Right ventricle myocardium superior (tissue), 1 donor: ENCODE measurements at regions not wholly inside any gene's neighbourhood (a gene's known extent, or its start where the extent isn't known, plus 50 kb on each side); places are given as distances from the start of the nearest gene placed in this dataset.
"Not testable (repeated sequence)": the region's sequence is repeated elsewhere in the genome, so short reads cannot be mapped to it uniquely, and the experiment has no call there.

ENCODE experiments used
- ATAC-seq: fragments of 200-7000 bp; cut with Tn5 transposase; one replicate; pipeline ENCODE4 v1.9.1; 2020; ENCODE audit warnings: mild to moderate bottlenecking; ENCODE audit not compliant: poor library complexity
- DNase-seq: peaks from one replicate; pipeline ENCODE4 v3.0.0-alpha.2; 2020
- intact Hi-C: fragments of 100-400 bp; cut with DNase I; formaldehyde crosslinking; loops from one replicate; pipeline ENCODE4 v1.11.2; 2022
- donor health status: DM: no; HTN: yes; CAD: no; lungs with severe emphysema.

DNA sequence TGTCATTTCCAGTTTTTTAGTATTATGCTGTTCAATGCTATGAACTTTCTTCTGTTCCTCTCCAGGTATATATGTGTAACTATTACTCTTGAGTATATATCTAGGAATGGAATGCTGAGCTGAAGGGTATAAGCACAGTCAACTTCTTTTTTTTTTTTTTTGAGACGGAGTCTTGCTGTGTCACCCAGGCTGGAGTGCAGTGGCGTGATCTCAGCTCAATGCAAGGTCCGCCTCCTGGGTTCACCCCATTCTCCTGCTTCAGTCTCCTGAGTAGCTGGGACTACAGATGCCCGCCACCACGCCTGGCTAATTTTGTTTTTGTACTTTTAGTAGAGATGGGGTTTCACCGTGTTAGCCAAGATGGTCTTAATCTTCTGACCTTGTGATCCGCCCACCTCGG is 110.5 kb downstream of the DACT1 start:
- ATAC-seq, result not testable (repeated sequence)

DNA sequence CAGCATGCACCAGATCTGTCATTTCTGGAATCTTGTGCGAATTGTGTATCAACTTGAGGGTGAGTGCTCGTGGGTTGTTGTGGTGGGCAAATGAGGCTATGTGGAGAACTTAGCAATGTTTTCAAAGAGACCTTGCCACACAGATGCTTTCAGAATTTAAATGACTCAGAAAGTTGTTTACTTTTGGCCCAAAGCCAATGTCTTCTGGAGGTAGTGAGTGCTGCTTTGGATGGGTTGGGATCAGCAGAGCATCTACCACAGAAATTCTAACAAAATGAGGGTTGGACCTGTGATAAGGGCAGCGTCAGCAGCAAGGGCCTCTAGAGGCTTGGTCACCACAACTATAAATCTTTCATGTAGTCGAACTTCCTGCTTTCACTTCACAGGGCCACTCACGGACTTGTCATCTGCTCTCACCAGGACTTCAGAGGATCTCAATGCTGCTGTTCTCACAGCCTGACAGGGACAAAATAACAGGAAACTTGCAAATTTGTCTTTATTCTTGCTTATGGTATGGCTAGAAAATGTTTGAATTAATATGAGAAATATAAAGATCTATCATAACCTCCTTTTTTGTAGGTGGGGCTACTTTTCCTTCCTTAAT is 111.4 kb downstream of the DACT1 start:
- no peak for DNase-seq
- peak; percentile 50 for ATAC-seq
- intact Hi-C loops, result no loop called here

More for the DNA sequence above, 110.5 kb downstream of the DACT1 start:
- intact Hi-C loops, DNase-seq: not testable (repeated sequence)

DNA sequence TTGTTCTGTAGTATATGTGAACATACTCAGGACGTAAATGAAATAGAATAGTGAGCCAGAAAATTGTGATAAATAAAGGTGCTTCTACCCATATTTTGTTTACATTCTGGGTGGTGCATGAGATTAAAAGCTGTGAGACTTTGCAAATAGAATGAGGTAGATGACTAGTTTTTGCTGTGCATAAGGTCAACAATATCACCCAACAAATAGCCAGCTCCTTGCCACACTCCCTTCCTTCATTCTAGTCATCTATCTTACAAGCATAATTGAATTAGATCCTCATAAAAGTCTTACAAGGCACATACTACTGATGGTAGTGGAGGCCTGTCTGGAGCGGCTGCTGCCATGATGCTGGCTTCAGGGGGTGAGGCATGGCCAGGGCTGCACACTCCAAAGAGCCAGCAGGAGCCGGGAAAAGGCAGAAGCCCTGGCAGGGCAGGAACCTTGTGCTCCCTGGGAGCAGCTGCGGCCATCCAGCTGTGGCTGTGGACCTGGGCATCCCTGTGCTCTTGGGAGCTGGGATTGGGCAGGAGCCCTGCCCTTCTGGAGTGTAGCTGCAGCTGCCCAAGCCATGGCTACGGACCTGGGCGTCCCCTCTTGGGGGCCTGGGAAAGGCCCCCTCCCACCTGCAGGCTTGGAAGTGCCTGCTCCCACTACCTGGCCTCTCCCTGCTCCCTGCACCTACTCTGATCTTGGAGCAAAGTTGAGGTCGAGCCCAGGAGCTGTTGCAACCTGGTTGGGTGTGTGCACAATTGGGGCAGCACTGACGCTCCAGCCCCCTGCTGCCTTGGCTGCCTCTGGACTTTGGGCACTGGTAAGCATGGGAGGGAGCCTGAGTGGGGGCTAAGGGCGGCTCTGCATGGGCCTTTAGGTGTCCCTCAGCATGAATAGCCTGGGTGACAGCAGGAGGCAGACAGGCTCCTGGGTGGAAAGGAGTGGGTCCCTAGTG is 112.8 kb downstream of the DACT1 start:
- intact Hi-C loops, result no loop called here
- ATAC-seq, result no peak
- DNase-seq, result no peak

DNA sequence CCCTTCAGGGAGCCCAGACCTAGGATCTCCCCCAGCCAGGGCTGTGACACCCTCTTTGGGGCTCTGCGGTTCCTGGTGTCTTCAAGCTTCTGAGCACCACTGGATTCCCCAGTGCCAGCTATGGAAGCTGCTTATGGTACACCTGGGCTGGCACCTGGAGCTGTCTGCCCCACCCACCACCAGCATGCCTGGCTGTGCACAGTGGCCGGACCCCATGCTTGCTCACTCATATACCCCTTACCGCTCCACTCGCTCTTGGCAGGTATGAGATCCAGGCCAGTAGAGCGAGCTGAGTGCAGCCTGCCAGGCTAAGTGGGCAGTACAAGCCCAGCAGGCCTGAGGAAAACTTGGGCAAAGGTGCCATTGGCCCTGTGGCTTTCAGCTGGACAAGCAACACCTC is 114.0 kb downstream of the DACT1 start:
- intact Hi-C loops, result no loop called here
- DNase-seq (no peak), ATAC-seq (no peak)

GRCh38 chr14:58752289-58752688 is 114.5 kb downstream of the DACT1 start:
- no peak for DNase-seq
- no peak for ATAC-seq
- intact Hi-C loops, result no loop called here

DNA sequence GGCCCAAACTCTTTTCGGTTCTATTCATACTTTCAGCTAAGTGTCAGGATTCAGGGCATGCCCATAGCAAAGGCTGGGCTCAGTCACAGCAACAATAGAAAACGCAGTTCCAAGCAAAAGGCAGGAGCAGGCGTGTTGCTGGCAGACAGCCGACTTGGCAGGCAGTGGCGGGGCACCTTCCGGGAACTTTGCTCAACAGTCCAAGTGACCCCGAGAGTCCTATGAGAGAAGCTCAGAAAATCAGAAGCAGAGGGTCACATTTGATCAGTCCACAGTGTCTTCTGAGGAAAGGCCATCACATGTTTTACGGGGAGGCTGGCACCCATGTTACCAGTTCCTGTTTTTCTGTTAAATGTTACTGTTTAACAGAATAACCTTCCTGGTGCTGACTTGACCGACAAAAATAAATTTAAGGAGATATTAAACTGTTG is 115.0 kb downstream of the DACT1 start:
- DNase-seq, result peak; percentile 88
- intact Hi-C loops, result no loop called here
- peak; percentile 77 for ATAC-seq

- DNase-seq (no peak), ATAC-seq (peak; percentile 47)
- intact Hi-C loops, result no loop called here
Measured at GRCh38 chr14:58755031-58755925, 117.5 kb downstream of the DACT1 start.

GRCh38 chr14:58760121-58760520 is 122.4 kb downstream of the DACT1 start:
- DNase-seq (no peak), ATAC-seq (no peak)
- intact Hi-C loops, result no loop called here

DNA sequence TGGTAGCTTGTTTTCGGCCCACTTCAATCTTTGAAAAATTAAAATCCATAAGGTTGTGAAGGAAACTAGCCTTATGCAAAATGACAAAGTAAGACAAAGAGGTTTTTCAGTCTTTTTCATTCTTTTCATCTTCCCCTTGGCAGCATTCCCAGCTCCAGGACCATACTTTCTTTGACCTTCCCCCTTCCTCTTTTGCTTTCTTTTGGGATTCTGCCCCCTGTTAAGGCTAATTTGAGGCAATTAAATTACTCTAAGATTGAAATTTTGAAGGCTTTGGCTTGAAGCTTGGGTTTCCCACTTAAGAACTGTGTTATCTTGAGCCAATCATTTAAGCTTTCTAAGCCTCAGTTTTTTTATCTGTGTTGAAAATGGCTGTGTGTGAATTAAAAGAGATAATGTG is 124.9 kb downstream of the DACT1 start:
- intact Hi-C loops, result no loop called here
- DNase-seq, result no peak
- ATAC-seq, result no peak

DNA sequence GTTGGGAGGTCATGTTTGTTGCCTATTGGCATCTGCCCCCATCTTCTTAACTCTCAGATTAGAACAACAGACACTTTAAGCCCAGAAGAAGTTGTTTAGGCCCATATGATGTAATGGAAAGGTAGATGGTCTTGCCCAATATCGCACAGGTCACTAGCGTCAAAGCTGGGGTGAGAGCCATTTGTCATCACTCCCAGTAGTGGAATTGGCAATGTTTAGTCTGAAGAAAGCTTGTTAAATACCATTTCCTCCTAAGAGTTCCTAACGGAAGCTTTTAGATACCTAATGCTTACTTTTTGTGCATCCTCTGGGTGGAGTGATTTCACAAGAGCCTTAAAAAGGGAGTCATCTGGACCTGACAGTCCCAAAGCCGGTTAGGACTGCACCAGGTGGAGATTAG is 125.4 kb downstream of the DACT1 start:
- DNase-seq (no peak), ATAC-seq (no peak)
- intact Hi-C loops, result no loop called here

DNA sequence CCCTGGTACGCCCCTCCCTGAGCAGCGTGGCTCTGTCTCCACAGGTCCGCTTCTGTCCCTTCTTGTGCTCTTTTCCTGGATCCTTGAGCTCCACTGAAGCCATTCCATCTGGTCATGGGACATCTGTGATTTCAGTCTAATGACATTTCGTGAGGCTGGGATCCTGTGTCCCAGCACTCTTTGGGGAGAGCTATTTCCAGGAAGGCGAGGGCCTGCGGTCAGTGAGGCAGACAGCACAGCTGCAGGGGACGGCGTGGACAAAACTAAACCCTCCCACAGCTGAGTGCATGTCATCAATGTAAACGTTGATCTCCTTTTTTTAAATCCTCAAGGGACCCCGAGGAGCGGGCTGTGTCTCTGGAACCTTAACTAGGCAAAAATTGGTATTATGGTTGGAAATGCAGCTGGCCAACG is 127.7 kb downstream of the DACT1 start:
- ATAC-seq (peak; percentile 75), DNase-seq (peak; percentile 49)
- intact Hi-C loops, result no loop called here

GRCh38 chr14:58765843-58766242 is 128.1 kb downstream of the DACT1 start:
- intact Hi-C loops, result no loop called here
- DNase-seq (no peak), ATAC-seq (no peak)

GRCh38 chr14:58769011-58769643 is 131.4 kb downstream of the DACT1 start:
- DNase-seq (no peak), ATAC-seq (no peak)
- intact Hi-C loops, result no loop called here

- intact Hi-C loops, result no loop called here
- DNase-seq, result no peak
- ATAC-seq, result no peak
Measured at GRCh38 chr14:58769771-58770170, 132.0 kb downstream of the DACT1 start.

- DNase-seq (no peak), ATAC-seq (no peak)
- intact Hi-C loops, result no loop called here
Measured at GRCh38 chr14:58770491-58770982, 132.8 kb downstream of the DACT1 start.

GRCh38 chr14:58771016-58771415 is 133.3 kb downstream of the DACT1 start:
- ATAC-seq, result no peak
- intact Hi-C loops, result no loop called here
- no peak for DNase-seq

DNA sequence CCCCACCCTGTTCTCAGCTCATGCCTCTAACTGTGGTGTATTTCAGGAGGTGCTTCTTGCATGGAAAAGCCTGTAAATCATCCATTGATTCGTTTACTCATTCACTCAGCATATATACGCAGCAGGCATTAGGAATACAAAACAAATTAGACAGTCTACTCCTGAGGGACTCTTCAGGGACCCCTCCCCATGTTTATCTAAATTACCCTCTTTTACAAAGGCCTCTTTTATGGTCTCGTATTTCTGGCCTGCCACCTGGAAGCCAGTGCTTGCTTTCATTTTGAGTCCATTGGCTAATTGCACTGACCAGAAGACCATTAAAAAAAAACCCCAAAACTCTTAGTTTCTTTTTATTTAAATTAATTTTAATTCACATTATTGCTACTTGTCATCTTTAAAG is 134.4 kb downstream of the DACT1 start:
- intact Hi-C loops, result no loop called here
- no peak for ATAC-seq
- no peak for DNase-seq

GRCh38 chr14:58772794-58773620 is 135.2 kb downstream of the DACT1 start:
- intact Hi-C loops, result no loop called here
- ATAC-seq, result no peak
- no peak for DNase-seq
